ENCODE measurements at regions not wholly inside any gene's neighbourhood (a gene's known extent, or its start where the extent isn't known, plus 50 kb on each side); places are given as distances from the start of the nearest gene placed in this dataset.

DNA sequence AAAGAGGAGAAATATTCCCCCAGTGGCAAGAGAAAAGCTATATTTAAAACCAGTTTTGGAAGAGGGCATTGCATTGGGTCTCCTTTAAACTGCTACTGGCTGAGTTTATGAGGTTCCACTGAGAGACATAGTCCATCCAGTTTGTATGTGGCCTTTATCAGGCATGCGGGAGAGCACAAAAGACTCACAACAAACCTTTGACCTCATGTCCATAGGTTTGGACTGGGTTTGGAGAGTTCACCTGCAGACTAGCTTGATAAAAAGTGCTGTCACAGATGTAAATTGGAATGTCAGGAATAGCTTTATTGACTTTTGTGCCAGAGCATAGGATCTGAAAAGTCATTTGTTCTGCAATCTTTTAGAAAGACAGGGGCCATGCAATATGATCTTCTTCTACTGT is 131.0 kb upstream of the NRIP1 start:
- Histone ChIP-seq H3K27ac (ENCODE audit: low read depth in 1 of 2, low read length in 1 of 2) (no peak overlapping the region), H3K27me3 (ENCODE audit: control insufficient read depth in 3 of 3, insufficient read depth in 3 of 3, low read length in 2 of 3) (no peaks in the 10 kb centered on the region), H3K36me3 (ENCODE audit: control insufficient read depth in 4 of 4, insufficient read depth in 4 of 4, low read length in 4 of 4) (no peaks in the 10 kb centered on the region), H3K4me1 (ENCODE audit: control insufficient read depth in 5 of 5, insufficient read depth in 5 of 5, low read length in 5 of 5) (peaks cover 0 to 13% (median 0%) of the 10 kb centered on the region in 5 donors), H3K9ac (ENCODE audit: insufficient read depth in 1 of 2, low read length in 2 of 2) (no peak overlapping the region), H3K4me3 (no peak overlapping the region), H3K9me3 (ENCODE audit: control insufficient read depth in 4 of 4, insufficient read depth in 3 of 4, low read length in 3 of 4) (no peaks in the 10 kb centered on the region)
- WGBS, 2 donors = 77 to 82% methylated on average over 1 of the region's 1 CpG
- no peak for TF ChIP-seq CTCF (IDR thresholded peaks at IDR 0.05; ENCODE audit: control extremely low read depth, extremely low read depth)
- no peak for DNase-seq
- no peak for ATAC-seq (ENCODE audit: insufficient read depth, low FRiP score)

GRCh38 chr21:15197696-15198095 is 132.9 kb upstream of the NRIP1 start:
- ATAC-seq (ENCODE audit: insufficient read depth, low FRiP score) (no peak), DNase-seq (no peak)
- Histone ChIP-seq H3K9me3 (ENCODE audit: control insufficient read depth in 4 of 4, insufficient read depth in 3 of 4, low read length in 3 of 4) (no peaks in the 10 kb centered on the region), H3K9ac (ENCODE audit: insufficient read depth in 1 of 2, low read length in 2 of 2) (no peak overlapping the region), H3K4me1 (ENCODE audit: control insufficient read depth in 5 of 5, insufficient read depth in 5 of 5, low read length in 5 of 5) (peaks cover 0 to 13% (median 0%) of the 10 kb centered on the region in 5 donors), H3K27ac (ENCODE audit: low read depth in 1 of 2, low read length in 1 of 2) (no peak overlapping the region), H3K27me3 (ENCODE audit: control insufficient read depth in 3 of 3, insufficient read depth in 3 of 3, low read length in 2 of 3) (no peaks in the 10 kb centered on the region), H3K4me3 (no peak overlapping the region), H3K36me3 (ENCODE audit: control insufficient read depth in 4 of 4, insufficient read depth in 4 of 4, low read length in 4 of 4) (no peaks in the 10 kb centered on the region)
- WGBS, 2 donors = 69 to 92% methylated on average over 2 of the region's 2 CpGs
- no peak for TF ChIP-seq CTCF (IDR thresholded peaks at IDR 0.05; ENCODE audit: control extremely low read depth, extremely low read depth)

DNA sequence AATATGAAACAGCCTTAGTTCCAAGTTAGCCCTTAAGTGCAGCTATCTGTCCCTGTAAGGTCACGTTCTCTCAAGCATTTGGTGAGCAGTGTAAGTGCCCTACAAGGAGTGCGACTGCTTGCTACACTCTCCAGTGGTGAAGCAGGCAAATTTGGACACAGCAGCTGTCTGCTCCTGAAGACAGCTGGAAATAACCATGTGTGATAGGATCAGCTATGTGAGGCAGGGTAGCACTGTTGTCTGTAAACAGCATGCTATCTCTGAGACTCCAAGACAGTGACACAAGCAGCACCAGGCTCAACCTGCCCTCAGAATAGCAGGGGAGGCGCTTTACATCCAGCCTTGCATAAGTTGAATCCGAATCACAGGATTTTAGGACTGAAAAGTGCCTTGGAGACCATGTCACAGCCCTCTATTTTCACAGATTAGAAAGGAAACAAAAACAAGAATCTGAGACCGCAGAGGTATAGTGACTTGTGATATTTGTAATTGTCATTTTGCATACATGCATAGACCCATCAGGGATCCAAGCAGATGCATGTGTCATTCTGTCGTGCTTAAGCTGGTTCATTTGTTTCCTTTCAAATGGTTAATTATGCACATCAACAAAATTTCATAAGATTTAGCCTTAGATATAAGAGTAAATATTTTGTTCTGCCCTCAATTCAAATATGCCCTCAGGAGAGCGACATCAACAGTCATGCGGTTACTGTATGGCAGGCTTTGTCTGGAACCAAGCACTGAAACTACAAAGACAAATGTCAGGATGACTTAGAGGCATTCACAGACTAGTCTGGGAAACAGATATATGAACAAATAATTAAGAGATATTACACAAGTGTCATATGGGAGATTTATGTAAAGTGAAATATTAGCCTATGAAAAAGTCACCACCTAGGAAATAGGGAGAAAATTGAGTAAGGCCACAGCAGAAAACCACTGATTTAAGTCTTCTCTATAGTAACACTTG is 134.9 kb upstream of the NRIP1 start:
- Histone ChIP-seq H3K4me1 (ENCODE audit: control insufficient read depth in 5 of 5, insufficient read depth in 5 of 5, low read length in 5 of 5) (peaks cover 0 to 13% (median 0%) of the 10 kb centered on the region in 5 donors), H3K27me3 (ENCODE audit: control insufficient read depth in 3 of 3, insufficient read depth in 3 of 3, low read length in 2 of 3) (no peaks in the 10 kb centered on the region), H3K9ac (ENCODE audit: insufficient read depth in 1 of 2, low read length in 2 of 2) (no peak overlapping the region), H3K27ac (ENCODE audit: low read depth in 1 of 2, low read length in 1 of 2) (peak overlapping the region in 1 of 2 donors; percentile 55), H3K4me3 (no peak overlapping the region), H3K36me3 (ENCODE audit: control insufficient read depth in 4 of 4, insufficient read depth in 4 of 4, low read length in 4 of 4) (no peaks in the 10 kb centered on the region), H3K9me3 (ENCODE audit: control insufficient read depth in 4 of 4, insufficient read depth in 3 of 4, low read length in 3 of 4) (no peaks in the 10 kb centered on the region)
- peak in 2 of 3 donors; percentile 14 to 28 for DNase-seq
- WGBS, 2 donors = 77 to 79% methylated on average over 8 of the region's 8 CpGs
- ATAC-seq (ENCODE audit: insufficient read depth, low FRiP score) = no peak
- TF ChIP-seq CTCF (IDR thresholded peaks at IDR 0.05; ENCODE audit: control extremely low read depth, extremely low read depth) = no peak

Data from lung (tissue), 11 donors.